ENCODE measurements at regions not wholly inside any gene's neighbourhood (a gene's known extent, or its start where the extent isn't known, plus 50 kb on each side); places are given as distances from the start of the nearest gene placed in this dataset.

- TF ChIP-seq CTCF (IDR thresholded peaks at IDR 0.05) (no peak), EP300 (IDR thresholded peaks at IDR 0.05) (no peak)
Measured at GRCh38 chr17:52885882-52886281, 727.4 kb upstream of the CA10 start.

All from stomach (tissue), 4 donors.